ENCODE measurements at regions not wholly inside any gene's neighbourhood (a gene's known extent, or its start where the extent isn't known, plus 50 kb on each side); places are given as distances from the start of the nearest gene placed in this dataset.

DNA sequence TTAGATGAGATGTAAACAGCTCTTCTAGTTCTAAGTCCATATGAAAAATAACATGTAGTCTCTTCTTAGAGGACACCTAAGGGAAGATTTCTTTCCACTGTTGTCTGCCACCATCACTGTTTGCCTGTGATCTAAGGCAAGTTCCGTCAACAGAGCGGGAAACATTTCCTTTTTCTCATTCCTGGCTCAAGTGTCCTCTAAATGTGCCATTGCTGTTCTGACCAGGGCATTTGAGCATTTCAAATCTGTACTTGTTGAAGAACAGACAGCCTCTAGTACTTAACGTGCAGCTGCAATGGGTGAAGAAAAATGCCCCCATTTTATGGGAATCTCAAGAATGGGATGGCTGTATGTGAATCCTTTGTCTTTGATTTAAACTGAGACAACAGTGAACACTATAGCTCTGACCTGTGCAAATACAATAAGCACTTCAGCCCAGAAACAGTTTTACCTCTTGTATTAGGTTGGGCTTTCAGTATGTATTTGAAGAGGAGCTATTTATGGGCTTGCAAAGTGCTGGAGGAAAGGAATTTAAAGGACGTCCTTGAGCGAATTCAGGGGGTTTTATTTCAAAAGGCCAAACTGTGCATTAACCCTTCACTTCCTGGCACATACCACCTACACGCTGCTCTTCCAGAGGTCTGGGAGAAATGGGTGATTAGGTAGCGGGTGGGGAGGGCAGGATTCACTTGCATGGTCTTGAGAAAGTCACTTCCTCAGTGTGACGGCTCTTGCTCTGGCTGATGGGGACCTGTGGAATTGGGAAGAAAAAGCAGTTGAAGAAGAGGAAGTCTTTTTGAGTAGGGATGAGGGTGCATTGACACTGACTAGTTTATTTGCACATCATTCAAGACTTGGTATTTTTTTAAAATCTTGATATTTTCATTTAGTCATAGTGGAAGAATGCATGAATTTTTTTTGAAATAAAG is 66.1 kb downstream of the THNSL1 start:
- H3K4me3 ChIP-seq (ENCODE audit: extremely low read depth in 1 of 4, insufficient read depth in 2 of 4, low read depth in 3 of 4, low read length in 4 of 4), result no peak overlapping the region
- TF ChIP-seq GTF2F1 (IDR thresholded peaks at IDR 0.05; ENCODE audit: borderline replicate concordance, low read depth, low read length), result no peak
- no peak for TF ChIP-seq NANOG (IDR thresholded peaks at IDR 0.05; ENCODE audit: insufficient read depth, low read depth, low read length, poor library complexity, severe bottlenecking)
- POLR2A ChIA-PET (ENCODE audit: partially characterized antibody), result no interaction called here
- H2BK5ac ChIP-seq (ENCODE audit: low read depth, low read length), result no peak overlapping the region
- no peak overlapping the region for H2BK20ac ChIP-seq (ENCODE audit: low read length)
- H2BK120ac ChIP-seq (replicated peaks; ENCODE audit: low read depth, low read length), result no peak overlapping the region
- no peak overlapping the region for H3K14ac ChIP-seq (ENCODE audit: insufficient read length)
- H3K9me3 ChIP-seq (ENCODE audit: insufficient read depth in 2 of 2, low read depth in 1 of 2, low read length in 1 of 2), result no peaks in the 10 kb centered on the region
- no peak overlapping the region for H2BK15ac ChIP-seq (ENCODE audit: low read length)
- H2AFZ ChIP-seq (ENCODE audit: low read length), result 0 out of 2 replicates have a peak overlapping the region, but pooled peaks have one; percentile 16
- peaks cover 0 to 5% (median 3%) of the 10 kb centered on the region in 4 experiments; a peak in 3 of 7 replicates for H3K4me1 ChIP-seq (replicated peaks in 1 of 4; ENCODE audit: control insufficient read depth in 3 of 4, insufficient read depth in 4 of 4, low read length in 3 of 4)
- no peaks in the 10 kb centered on the region for H3K79me1 ChIP-seq (ENCODE audit: low read depth, low read length)
- no peak overlapping the region for H4K8ac ChIP-seq (ENCODE audit: extremely low read depth, insufficient read depth, low read length)
- no peak overlapping the region for H3K9ac ChIP-seq (replicated peaks in 1 of 4; ENCODE audit: extremely low read depth in 1 of 4, low read depth in 3 of 4, low read length in 3 of 4)
- no peak overlapping the region for H3K4ac ChIP-seq (replicated peaks; ENCODE audit: insufficient read length, low read depth, low read length)
- CTCF ChIA-PET (ENCODE audit: partially characterized antibody), result interaction anchor here (0.6 to 3.7 kb wide), 13 partner anchors 11 to 1638 kb away, joined by 3 to 17 read pairs (median 3); no protein-coding TSS in a partner anchor
- H3K4me2 ChIP-seq (ENCODE audit: insufficient read depth in 1 of 2, low read depth in 2 of 2, low read length in 2 of 2), result no peak overlapping the region
- H4K5ac ChIP-seq (ENCODE audit: insufficient read length, low read depth, low read length), result no peak overlapping the region
- no peaks in the 10 kb centered on the region for H3K27me3 ChIP-seq (replicated peaks in 1 of 4; ENCODE audit: control insufficient read depth in 3 of 4, extremely low read depth in 1 of 4, insufficient read depth in 3 of 4, low read length in 3 of 4)
- no peak overlapping the region for H3K27ac ChIP-seq (ENCODE audit: low read depth, low read length)
- FAIRE-seq (no peak), DNase-seq (ENCODE audit: low read depth in 1 of 2, low spot score in 2 of 2) (no peak)
- 65% methylated on average over 8 of the region's 8 CpGs; no CpG with 5 or more reads in 1 of the 2 experiments for WGBS, 2 experiments (ENCODE audit: extremely low coverage in 1 of 2, insufficient coverage in 1 of 2, insufficient read length in 1 of 2, insufficient replicate concordance in 2 of 2, low coverage in 1 of 2, low lambda C conversion rate in 2 of 2, missing lambda C conversion rate in 1 of 2)
- H3K18ac ChIP-seq (ENCODE audit: extremely low read depth, low read length), result no peak overlapping the region
- no peaks in the 10 kb centered on the region for H3K79me2 ChIP-seq (ENCODE audit: control insufficient read depth in 1 of 2, insufficient read depth in 2 of 2, low read length in 2 of 2)
- no peaks in the 10 kb centered on the region for H4K20me1 ChIP-seq (replicated peaks in 1 of 2; ENCODE audit: control insufficient read depth in 1 of 2, insufficient read depth in 2 of 2, low read length in 2 of 2)
- no peaks in the 10 kb centered on the region for H3K23me2 ChIP-seq (ENCODE audit: low read depth, low read length)
- no peak overlapping the region for H2AK5ac ChIP-seq (ENCODE audit: low read depth, low read length)
- H3K23ac ChIP-seq (ENCODE audit: insufficient read length), result no peak overlapping the region
- no peak overlapping the region for H4K91ac ChIP-seq (replicated peaks; ENCODE audit: insufficient read length, low read length)
- H3K36me3 ChIP-seq (ENCODE audit: control insufficient read depth in 2 of 4, insufficient read depth in 4 of 4, low read length in 3 of 4), result no peaks in the 10 kb centered on the region
- no peak overlapping the region for H3K56ac ChIP-seq (replicated peaks; ENCODE audit: insufficient read length, low read depth, low read length)
- H2BK12ac ChIP-seq (ENCODE audit: low read depth, low read length), result no peak overlapping the region

All from H1 (cell line).